Stimulated activated CD4-positive, alpha-beta T cell treated with anti-CD3 and anti-CD28 coated beads, Interleukin-2, amount 100 ng/mL, for 24 hours (primary cell): ENCODE measurements at regions not wholly inside any gene's neighbourhood (a gene's known extent, or its start where the extent isn't known, plus 50 kb on each side); places are given as distances from the start of the nearest gene placed in this dataset.

Experiments
- DNase-seq, 2 donors: peaks; one replicate each; pipeline ENCODE4 v3.0.0-alpha.2; 2020

DNA sequence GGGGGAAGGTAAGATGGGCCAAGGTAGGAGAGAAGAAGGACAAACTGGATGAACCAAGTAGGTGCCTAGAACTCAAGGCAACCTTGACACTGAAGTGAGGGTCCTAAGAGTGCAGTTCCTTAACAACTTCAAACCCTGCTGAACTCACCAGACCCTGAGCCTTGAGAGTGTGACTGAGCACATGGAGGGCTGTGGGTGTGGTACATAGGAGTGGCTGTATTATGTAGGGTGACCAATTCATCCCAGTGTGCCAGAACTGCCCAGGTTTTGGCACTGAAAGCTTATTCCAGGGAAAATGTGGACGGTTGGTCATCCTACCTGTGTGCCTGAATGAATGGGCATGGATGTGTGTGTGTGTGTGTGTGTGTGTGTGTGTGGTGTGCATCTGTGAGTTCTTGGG is 281.8 kb downstream of the DHX35 start:
- DNase-seq = no peak

DNA sequence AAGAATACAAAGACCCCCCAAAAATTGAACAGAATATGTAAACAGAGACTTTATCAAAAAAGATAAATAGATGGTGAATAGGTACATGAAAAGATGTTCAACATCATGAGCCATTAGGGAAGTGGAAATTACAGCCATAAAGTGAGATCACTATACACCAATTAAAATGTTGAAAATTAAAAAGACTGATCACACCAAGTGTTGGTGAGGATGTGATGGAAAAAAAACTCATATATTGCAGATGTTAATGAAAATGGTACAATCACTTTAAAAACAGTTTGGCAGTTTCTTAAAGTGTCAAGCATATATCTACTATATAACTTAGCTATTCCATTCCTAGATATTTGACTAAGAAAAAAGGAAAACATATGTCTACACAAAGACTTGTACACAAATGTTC is 280.5 kb downstream of the DHX35 start:
- DNase-seq = no peak

DNA sequence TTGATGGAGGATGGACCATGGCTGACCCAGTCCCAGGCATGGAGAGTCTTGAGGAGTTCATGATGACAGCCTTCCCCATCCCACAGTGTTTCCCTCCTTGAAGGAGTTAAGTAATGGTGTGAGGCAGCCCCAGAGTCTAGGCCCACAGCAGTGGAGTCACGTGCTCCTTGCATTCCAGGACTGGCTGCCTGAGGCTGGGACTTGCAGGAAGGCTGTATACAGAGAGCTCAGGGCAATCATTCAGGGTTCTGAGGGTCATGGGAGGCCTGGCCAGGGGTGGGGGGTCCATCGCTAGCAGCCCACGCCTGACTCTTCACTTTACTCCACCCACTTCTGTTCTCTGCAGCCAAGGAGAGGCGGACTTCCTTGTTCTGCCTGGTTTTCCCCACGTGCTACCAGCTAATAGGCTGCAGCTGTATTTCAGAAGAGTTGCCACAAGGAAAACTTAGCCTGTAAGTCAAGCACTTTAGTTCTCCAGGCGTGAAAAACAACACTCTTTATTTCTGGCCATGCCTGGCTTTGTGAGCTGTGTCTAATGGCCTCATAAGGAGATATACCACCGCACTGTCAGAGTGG is 272.5 kb downstream of the DHX35 start:
- DNase-seq = no peak

DNA sequence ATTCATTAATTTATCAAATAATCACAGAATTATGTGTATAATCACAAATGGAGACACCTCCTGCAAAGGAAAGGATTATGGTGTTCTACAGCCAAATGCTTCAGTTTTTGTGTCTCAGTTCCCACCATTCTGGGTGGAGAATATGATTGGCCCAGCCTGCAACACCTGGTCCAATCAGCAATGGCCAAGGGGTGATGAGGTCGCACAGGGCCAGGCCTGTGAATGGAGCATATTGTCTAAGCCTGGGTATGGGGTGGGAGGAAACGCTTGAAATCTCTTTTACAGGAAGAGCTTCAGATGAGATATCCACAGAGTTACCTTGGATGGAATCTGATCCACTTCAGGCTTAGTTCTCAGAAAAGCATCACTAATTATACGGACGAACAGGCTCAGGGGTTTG is 271.6 kb downstream of the DHX35 start:
- DNase-seq = no peak

DNA sequence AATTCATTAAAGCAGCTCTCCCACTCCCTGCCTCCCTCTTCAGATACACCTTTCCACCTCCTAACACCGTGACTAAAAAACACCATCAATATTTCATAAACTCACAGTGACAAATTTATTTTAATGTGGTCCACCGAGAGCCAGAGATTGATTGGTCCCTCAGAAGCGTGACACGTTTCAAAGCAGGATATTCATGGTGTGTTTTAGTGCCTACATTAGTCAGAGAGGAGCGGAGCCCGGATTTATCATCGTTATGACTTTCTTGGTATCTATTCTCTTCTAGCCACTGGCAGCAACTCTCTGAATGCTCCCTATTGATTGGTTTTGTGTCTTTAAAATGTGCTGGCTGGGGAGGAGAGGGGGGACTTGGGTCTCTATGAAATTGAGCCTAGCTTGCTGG is 265.3 kb downstream of the DHX35 start:
- no peak for DNase-seq

DNA sequence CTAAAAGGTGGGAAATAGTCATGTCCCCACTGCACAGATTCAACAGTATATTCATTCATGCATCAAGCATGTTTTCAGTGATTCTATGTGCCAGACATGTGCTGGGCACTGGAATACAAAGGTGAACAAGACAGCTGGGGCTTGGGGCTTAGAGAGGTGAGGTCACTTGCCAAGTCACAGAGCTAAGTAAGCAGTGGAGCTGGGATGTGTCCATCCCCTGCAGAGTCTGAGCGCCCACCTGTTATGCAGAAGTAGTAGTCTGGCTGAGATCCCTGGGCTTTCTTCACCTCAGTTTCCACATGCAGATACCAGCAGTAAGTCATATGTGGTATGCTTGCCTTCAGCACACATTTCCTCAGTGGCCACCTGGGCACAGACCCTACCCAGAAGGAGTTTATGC is 263.8 kb downstream of the DHX35 start:
- no peak for DNase-seq

DNA sequence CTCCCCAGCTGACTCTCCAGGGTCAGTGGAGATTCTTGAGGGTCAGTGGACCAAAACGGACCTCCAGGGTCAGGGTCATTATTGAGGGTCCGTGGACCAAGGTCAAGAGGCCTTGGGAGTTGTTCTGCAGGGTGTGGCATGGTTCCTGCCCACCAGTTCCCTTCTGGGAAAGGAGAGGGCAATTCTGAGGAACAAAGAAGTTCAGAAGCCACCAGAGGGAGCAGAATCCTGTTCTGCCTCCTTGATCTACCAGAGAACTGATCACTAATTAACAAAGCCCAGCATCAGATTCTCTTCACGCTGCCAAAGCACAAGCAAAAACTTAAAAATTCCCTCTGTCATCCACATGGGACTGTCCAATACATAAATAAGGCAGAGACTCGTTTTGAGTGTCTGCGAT is 263.4 kb downstream of the DHX35 start:
- no peak for DNase-seq

DNA sequence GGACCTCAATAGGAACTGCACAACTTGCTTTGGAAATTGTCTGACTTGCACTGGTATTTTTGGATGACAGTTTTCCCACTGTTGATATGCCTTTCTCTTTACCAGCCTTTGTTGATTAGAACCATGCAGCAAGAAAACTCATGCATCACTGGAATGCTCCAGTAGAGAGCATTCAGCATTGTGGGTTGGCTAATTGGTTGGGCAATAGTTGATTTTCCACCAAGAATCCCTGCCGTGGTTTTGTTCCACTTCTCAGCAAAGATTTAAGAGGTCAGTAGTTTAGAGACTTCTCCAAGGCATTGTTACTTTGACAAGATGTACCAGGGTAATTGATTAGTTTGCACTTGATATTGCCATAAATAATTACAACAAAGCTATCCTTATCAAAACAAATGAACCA is 260.0 kb downstream of the DHX35 start:
- no peak for DNase-seq

DNA sequence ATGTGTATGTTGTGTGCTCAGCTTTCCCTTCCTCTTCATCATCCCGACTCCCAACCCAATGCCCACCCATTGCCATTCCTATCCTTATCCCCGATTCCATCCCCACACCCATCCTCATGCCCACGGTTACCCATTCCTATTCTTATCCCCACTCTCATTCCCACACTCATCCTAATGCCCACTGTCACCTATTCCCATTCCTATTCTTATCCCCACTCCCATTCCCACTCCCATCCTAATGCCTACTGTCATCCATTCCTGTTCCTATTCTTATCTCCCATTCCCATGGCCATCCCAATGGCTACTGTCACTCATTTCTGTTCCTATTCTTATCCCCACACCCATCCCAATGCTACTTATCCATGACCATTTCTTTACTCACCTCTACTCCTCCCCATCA is 254.1 kb downstream of the DHX35 start:
- no peak for DNase-seq

DNA sequence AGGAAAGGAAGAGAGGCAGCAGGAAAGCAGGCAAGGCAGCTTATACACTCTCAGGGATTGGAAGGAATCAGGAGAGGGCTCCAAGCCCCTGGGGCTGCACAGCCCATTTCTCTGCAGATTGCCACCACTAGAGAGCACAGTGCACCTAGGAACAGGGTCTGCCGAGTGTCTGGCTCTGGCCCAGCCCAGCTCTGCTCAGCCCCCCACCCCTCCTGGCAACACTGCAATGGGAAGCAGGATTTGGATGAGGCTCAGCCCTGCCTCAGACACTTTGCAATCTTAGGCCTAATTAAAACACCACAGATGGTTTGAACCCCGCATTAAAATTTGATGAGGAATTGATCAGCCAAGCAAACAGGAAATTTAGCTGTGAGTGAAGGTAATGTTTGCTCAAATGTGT is 252.7 kb downstream of the DHX35 start:
- no peak for DNase-seq

DNA sequence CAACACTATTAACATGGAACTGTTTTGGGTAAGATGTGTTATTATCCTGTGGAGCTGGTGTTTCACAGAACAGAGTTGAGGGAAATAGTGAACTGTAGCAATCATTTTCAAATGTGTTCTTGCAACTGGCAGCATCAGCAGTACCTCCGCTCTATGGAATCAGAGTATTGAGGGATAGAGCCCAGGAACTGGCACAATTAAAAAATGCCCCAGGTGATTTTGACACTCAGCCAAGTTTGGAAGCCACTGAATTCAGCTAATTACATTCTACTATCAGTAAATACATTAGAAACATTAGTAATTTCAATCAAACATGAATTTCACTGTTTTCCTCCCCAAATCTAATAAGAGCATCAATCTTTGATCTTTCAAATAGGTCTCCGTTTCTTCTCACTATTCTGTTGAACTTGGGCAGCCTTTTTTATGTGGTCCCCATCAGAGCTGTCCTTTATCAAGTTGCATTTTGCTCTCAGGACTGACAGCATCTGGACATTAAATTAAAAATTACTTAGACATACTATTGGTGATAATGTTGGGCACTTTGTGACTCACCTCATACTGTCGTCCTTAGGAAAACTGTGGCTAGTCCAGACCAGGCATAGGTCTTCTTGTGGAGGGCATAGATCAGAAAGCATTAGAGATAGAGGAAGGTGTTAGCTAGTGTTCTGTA is 251.5 kb downstream of the DHX35 start:
- no peak for DNase-seq

DNA sequence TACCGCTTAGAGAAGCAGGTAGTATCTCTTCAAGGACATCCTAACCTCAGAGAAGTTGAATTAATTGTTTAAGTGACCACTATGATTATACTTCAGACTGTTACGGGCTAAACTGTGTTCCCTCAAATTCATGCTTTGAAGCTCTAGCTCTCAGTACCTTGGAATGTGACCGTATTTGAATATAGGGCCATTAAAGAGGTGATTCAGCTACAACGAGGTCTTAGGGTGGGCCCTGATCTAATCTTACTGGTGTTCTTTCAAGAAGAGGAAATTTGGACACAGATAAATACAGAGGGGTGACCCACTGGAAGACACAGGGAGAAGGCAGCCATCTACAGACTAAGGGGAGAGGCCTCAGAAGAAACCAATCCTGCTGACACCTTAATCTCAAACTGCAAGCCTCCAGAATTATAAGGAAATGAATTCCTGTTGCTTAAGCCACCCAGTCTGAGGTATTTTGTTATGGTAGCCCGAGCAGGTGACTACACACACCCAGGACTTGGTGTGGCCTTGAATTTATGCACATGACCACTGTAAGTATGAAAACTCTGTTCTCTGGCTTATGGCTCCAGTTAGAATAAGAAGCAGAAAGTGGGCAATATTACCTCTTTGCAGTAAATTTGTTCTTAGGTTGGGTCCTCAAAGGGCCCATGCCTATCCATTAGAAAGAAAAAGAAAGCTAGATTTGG is 249.1 kb downstream of the DHX35 start:
- DNase-seq = no peak

DNA sequence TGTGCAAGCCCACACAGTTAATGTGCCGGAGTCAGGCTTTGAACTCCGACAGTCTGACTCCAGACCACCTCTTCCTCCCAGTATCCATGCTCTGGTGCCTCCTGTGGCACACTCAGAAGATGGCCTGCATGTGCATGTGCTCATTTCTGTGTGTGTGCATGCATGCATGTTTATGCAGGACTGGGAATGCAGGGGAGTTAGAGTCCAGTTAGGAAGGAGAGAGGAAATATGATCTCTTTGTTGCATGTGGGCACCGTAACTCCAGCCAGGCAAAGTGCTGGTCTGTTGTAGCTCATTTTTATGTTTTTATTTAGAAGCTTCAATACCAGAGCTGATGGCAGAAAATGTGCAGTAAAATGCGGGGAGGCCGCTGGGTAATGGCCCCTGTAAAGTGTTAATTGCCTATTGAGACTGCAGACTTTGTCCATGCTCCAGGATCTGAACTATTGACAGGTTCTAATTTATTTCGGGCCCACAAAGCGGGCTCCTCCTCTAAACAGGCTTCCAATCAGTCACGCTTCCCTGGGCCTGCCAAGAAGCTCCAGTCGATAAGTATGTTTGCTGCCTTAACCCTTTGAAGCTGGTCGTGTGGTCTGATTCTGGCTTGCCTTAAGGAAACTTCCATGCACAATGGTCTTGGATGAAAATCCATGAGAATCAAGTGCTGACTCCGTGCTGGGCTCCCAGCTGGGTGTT is 248.3 kb downstream of the DHX35 start:
- DNase-seq = no peak

DNA sequence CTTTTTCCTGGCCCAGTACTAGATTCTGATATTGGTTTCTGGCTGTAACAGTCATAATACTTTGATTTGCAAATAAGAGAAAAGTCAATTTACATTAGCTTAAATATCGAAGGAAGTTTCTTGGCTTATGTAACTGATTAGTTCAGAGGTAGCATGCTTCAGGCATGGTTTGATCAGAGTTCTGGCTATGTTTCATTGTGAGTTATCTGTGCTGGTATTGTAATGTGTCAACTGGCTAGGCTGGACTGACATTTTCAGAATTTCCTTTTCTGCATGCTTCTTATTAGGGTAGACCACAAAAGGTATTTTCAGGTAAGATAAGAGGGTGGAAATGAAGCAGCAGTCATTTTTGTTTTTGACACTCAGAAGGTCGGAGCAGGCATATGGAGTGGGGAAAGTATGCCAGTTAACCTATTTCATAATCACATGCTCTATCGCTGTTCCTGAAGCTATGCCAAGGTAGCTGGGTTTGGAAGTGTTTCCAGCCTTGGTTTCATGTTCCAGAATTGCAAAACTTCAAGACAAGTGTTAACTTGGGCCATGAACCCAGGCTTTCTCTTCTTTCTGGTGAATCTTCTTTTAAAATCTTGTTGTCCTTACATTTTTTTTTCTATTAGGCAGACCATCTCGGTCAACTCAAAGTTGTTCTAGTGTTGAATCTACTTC is 244.9 kb downstream of the DHX35 start:
- no peak for DNase-seq

DNA sequence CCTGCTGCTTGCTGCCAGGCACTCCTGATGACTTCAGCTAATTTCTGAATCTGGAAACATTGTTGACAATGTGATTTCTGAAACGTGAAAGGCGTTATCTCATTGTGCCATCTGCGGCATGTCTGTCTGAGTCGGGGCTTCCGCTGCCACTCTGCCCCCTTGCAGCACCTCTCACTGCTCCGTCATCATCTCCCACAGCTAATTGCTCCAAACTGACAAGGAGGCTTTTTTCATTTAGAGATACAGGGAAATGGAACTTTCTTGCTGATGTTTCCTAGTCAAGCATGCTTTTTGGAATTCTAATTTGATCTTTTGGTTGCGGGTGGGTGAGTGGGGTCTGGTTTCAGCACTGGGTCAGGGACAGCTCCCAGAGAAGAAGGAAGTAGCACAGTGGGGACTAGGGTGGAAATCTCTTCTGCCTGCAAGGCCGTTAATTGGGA is 233.5 kb downstream of the DHX35 start:
- no peak for DNase-seq

DNA sequence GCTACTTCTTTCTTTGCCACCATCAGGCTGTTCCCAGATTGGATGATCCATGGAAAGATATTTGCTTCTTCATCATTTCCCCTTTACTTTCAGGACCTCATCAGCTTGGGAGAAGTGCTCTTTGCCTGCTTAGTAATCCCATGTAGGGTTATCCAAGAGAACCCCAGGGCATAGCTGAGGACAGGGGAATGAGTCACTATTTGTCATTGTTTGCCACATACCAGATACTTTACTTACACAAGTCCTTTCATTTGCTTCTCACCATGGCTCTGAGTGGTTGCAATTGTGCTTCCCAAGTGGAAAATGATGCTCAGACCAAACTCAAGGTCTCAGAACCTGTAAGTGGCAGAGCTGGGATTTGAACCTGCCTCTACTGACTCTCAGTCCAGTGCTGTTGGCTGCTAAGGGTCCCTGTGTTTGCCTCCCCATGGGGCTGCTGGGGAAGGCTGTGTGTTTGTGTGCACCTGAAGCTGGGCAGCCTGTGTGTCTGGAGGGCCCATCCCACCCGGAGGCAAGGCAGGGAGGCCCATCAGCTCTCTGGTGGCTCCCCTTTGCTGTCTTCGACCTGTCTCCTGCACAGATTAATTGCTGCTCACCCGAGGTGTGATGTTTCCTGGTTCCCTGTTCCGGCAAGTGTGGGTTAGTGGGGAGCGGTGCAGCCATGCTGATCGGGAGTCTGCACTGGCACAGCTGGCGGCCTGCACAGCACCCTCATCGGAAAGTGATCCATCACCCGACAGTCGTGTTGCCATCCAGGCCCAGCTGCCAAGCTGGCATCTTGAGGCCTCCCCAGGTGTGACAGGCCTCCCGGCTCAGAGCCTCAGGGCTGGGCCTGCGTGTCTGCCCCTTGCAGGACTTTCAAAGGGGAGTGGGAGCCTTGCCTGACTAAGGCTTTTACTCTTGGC is 228.8 kb downstream of the DHX35 start:
- no peak for DNase-seq

DNA sequence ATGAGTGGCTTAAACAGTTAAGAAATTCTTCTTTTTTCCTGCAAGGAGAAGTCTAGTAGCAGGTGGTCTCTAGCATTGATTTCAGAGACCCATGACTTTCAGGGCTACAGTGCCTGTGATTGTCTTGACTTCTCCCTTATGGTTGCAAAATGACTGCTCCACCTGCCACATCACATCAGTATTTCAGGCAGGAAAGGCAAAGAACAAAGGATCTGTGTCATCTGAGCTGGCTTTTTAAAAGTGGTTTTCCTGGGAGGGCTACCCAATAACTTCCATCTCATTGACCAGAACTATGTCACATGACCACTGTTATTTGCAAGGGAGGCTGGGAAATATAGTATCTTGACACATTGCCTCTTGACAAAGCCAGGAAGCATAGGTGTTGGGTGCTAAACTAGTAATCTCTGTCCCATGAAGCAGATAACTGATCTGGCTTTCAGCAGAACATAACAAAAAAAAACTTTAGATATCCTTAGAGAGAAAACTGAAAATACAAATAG is 226.2 kb downstream of the DHX35 start:
- no peak for DNase-seq

DNA sequence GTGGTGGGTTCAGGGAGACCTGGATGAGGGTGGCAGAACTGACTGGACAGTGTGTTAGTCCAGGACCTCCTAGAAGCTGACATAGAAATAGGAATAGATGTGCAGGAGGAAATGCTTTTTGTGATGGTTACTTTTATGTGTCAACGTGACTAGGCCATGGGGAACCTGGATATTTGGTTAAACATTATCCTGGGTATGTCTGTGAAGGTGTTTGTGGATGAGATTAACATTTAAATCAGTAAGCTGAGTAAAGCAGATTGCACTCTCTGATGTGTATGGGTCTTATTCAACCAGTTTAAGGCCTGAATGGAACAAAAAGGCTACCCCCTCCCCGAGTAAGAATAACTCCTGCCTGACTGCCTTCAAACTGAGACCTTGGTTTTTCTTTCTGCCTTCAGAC is 219.3 kb downstream of the DHX35 start:
- no peak for DNase-seq

DNA sequence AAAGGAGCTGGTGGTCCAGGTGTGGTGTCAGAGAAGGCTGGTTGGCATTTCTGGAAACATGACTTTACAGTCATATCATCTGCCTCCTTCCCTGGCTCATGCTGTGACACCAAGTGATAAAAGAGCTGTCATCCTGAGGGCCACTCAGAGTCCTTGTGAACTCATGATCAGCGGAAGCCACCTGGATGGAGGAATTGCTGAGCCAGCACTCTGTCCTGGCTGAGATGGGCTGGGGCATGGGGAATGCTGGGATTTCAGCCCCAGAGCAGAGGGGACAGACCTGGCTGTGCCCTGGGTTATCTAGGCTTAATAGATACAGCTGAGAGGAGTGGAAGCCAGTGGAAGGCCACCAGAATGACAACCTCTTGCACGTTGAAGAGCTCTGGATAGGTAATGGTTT is 214.3 kb downstream of the DHX35 start:
- DNase-seq = no peak

DNA sequence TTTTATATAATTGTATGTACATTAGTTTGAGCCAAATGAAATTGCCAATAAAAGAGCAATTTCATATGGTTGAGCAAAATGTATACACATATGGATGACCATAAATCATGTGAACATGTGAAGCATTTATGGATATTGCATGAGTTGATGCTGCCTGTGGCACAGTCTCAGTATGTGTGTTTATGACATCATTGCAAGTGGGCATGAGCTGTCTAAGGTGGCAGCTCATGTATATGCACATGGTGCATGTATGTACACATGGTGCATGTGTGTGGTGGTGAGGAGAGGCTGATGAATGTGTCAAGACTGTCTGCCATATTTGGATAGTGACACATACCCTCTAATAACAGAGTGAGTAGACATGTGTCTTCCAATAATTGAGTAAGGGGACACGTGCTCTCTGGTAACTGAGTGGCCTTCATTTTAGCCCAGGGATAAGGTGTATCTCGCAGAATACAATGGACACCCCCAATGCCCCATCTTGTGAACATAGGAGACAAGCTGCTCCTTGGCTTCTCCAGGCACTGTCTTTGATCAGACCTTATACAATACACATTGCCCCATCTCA is 208.8 kb downstream of the DHX35 start:
- no peak for DNase-seq

DNA sequence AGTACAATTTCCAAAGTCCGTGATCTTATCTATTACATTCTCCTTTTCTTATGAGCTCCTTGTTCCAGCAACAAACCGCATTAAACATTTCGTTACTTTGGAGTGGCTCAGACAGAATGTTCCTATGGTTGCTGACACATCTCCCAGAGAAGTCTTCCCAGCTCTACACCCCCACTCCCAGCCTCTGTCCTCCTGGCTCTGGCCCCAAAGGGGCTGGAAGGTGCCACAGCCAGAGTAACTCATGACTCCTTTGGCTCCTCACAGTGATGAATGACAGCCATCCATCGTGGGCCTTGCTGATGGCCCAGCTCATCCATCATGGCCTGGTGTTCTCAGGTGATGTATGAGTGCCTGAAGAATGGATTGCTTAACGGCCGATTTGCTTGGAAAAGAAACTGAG is 203.0 kb downstream of the DHX35 start:
- no peak for DNase-seq

DNA sequence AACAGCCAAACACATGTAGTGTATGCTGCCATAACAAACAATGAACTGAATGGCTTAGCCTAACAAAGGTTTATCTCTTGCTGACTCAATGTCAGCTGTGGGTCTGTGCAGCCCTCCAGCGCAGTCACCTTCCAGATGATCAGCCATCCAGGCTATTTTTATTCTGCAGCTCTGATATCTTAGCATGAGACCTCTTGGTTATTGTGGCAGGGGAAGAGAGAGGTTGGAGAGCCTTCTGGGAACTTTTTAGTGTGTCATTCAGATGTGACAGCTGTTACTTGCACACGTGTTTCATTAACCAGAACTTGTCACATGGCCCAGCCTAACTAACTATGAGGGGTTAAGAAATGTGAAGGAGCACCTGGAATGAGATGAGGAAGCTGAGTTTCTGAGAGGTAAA is 202.5 kb downstream of the DHX35 start:
- no peak for DNase-seq
